Testis (tissue), 2 donors: ENCODE measurements at regions not wholly inside any gene's neighbourhood (a gene's known extent, or its start where the extent isn't known, plus 50 kb on each side); places are given as distances from the start of the nearest gene placed in this dataset.

Source experiments
- DNase-seq: peaks from one replicate; pipeline ENCODE4 v3.0.0-alpha.2; 2019
- H3K27ac ChIP-seq, 2 donors: fragments of 200-600 bp; sonication (generic); one replicate each; pipeline ENCODE4 v1.5.1; 2019
- H3K27me3 ChIP-seq: fragments of 200-600 bp; sonication (generic); one replicate; pipeline ENCODE4 v1.5.1; 2019
- H3K36me3 ChIP-seq: fragments of 200-600 bp; sonication (generic); one replicate; pipeline ENCODE4 v1.5.1; 2017; ENCODE audit warnings: low read depth; ENCODE audit errors: missing control alignments
- H3K4me1 ChIP-seq: fragments of 200-600 bp; sonication (generic); one replicate; pipeline ENCODE4 v1.5.1; 2019
- H3K4me3 ChIP-seq, 2 donors: fragments of 200-600 bp; sonication (generic); one replicate each; pipeline ENCODE4 v1.5.1; 2017 to 2019
- H3K9me3 ChIP-seq: fragments of 200-600 bp; sonication (generic); one replicate; pipeline ENCODE4 v1.5.1; 2017
- CTCF ChIP-seq, 3 experiments: fragments of 450-650 bp in 2 of 3; fragments of 200-600 bp in 1 of 3; sonication (generic) in 1 of 3; IDR thresholded peaks; one replicate each; pipeline ENCODE4 v1.5.1; 2016 to 2019; ENCODE audit warnings: antibody characterized with exemption in 3 of 3, mild to moderate bottlenecking in 2 of 3, moderate library complexity in 1 of 3
- POLR2A ChIP-seq: fragments of 450-650 bp; IDR thresholded peaks from one replicate; pipeline ENCODE4 v1.6.1; 2017; ENCODE audit warnings: antibody characterized with exemption, mild to moderate bottlenecking, moderate library complexity
- WGBS, 2 donors: methylation state at CpG; one replicate each; pipeline ENCODE4 v1.1.5; 2018; 5-methylcytosine and 5-hydroxymethylcytosine counted together
- intact Hi-C: fragments of 100-400 bp; cut with DNase I; formaldehyde crosslinking; loops from one replicate; pipeline ENCODE4 v1.15.1; 2023; ENCODE audit warnings: low total_unique reads

DNA sequence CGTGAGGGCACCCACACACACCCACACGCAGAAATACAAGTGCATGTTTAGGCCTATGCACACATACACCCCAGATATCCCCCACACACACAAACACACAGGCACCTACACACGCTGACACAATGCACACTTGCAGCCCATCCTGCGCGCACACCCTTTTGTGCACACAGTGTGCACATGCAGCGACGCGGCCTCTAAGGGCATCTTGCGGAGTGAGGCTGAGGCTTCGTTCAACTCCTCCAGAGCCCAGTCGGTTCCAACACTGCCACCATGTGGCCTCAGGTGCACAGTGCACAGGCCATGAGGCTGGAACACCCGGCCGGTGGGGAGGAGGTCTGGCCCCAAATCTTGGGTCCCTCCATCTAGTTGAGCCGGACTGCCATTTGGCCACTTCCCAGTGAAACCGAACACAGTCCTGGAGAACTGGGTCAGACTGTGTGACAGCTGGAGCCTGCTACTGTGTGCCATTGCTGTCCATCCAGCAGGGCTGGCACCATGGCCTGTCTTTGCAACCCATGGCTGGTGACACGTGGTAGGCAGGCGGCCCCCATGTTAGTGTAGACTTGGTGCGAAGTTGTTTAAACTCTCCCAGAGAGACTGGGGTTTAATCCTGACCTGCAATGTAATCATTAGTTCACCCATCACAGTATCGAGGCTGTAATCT lies 97.7 kb upstream of the MVB12B start:
- Histone ChIP-seq H3K4me1 (peaks cover 3% of the 10 kb centered on the region), H3K36me3 (no peaks in the 10 kb centered on the region), H3K27me3 (no peaks in the 10 kb centered on the region), H3K9me3 (no peaks in the 10 kb centered on the region), H3K4me3 (no peak overlapping the region), H3K27ac (no peak overlapping the region)
- DNase-seq = peak; percentile 84
- TF ChIP-seq CTCF (IDR thresholded peaks at IDR 0.05) (peak; percentile 82 to 90 (median 84)), POLR2A (no peak)
- intact Hi-C loops = loop anchor here (5.0 kb wide), 1 partner anchor 832 kb away; no protein-coding TSS in a partner anchor
- WGBS, 2 donors = 39 to 62% methylated on average over 8 to 19 of the region's 19 CpGs

DNA sequence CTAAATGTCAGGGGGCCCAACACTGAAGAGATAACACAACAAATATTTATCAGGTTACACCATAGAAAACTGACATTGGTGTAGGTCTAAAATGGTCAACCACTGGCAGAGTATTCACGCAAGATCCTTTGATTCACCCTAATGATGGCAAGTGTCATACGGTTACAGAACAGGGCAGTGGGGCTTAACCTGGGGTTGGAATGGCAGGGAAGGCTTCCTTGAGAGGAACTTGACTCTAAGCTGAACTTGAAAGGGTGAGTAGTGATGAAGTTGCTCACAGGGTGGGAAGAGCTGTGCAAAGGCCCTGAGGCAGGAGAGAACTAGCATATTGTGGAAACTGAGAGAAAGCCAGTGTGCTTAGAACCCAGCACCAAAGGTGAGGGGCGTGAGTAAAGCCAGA lies 97.1 kb upstream of the MVB12B start:
- WGBS, 2 donors = 78 to 88% methylated on average over 3 of the region's 3 CpGs
- Histone ChIP-seq H3K4me1 (peaks cover 3% of the 10 kb centered on the region), H3K27me3 (no peaks in the 10 kb centered on the region), H3K36me3 (no peaks in the 10 kb centered on the region), H3K4me3 (no peak overlapping the region), H3K9me3 (no peaks in the 10 kb centered on the region), H3K27ac (no peak overlapping the region)
- no peak for DNase-seq
- intact Hi-C loops = loop anchor here (5.0 kb wide), 1 partner anchor 832 kb away; no protein-coding TSS in a partner anchor
- TF ChIP-seq POLR2A (no peak), CTCF (IDR thresholded peaks at IDR 0.05) (no peak)

DNA sequence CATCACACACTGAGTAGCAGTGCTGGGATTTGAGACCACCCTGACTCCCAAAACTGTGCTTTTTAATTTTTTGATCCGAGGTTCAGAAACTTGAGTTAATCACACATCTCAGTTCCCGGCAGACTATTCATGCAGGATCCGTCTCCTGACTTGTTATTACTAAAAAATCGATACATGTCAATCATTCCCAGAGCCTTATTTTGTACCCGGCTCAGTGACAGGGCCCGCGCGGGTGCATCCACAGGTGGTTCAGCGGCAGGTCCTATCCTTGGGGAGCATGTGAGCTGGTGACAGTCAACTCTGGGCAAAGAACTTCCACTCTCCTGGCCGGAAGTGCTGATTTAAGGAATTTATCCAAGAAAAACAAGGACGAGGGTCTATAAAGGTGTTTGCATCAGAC lies 95.9 kb upstream of the MVB12B start:
- WGBS, 2 donors = 86 to 89% methylated on average over 11 of the region's 11 CpGs
- intact Hi-C loops = no loop called here
- TF ChIP-seq POLR2A = no peak
- TF ChIP-seq CTCF (IDR thresholded peaks at IDR 0.05) = no peak
- Histone ChIP-seq H3K27ac (no peak overlapping the region), H3K4me1 (peaks cover 3% of the 10 kb centered on the region), H3K36me3 (no peaks in the 10 kb centered on the region), H3K4me3 (no peak overlapping the region), H3K27me3 (no peaks in the 10 kb centered on the region), H3K9me3 (no peaks in the 10 kb centered on the region)
- DNase-seq = no peak

DNA sequence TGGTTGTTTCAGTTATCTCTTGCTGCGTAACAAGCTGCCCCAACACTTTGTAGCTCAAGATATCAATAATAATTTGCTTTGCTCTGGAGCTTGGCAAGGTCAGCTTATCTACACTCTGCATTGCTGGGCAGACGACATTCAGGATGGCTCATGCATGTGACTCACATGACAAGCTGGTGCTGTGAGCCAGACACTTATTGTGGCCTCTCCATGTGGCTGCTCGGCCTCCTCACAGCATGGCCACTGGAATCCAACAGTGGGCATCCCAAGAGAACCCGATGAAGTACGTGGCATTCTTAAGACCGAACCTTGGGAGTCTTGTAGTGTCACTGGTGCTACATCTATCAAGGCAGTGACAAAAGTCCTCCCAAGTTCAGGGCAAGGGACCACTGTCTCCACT lies 94.2 kb upstream of the MVB12B start:
- no peak overlapping the region for H3K27ac ChIP-seq
- H3K9me3 ChIP-seq = no peaks in the 10 kb centered on the region
- peaks cover 3% of the 10 kb centered on the region for H3K4me1 ChIP-seq
- H3K27me3 ChIP-seq = no peaks in the 10 kb centered on the region
- no peak overlapping the region for H3K4me3 ChIP-seq
- 87 to 91% methylated on average over 6 of the region's 6 CpGs for WGBS, 2 donors
- no peak for DNase-seq
- intact Hi-C loops = no loop called here
- H3K36me3 ChIP-seq = no peaks in the 10 kb centered on the region
- no peak for TF ChIP-seq CTCF (IDR thresholded peaks at IDR 0.05)
- no peak for TF ChIP-seq POLR2A

GRCh38 chr9:126233175-126233574 lies 93.5 kb upstream of the MVB12B start:
- Histone ChIP-seq H3K4me1 (peaks cover 3% of the 10 kb centered on the region), H3K36me3 (no peaks in the 10 kb centered on the region), H3K27me3 (no peaks in the 10 kb centered on the region), H3K9me3 (no peaks in the 10 kb centered on the region), H3K27ac (no peak overlapping the region), H3K4me3 (no peak overlapping the region)
- intact Hi-C loops = no loop called here
- no peak for DNase-seq
- WGBS, 2 donors = 72 to 73% methylated on average over 9 of the region's 9 CpGs
- TF ChIP-seq CTCF (IDR thresholded peaks at IDR 0.05) = no peak
- TF ChIP-seq POLR2A = no peak
